Stomach smooth muscle (tissue), 2 donors: ENCODE measurements at regions not wholly inside any gene's neighbourhood (a gene's known extent, or its start where the extent isn't known, plus 50 kb on each side); places are given as distances from the start of the nearest gene placed in this dataset.

Source experiments
- H3K27ac ChIP-seq: one replicate; pipeline ENCODE4 v1.7.0; 2013; ENCODE audit warnings: mild to moderate bottlenecking, low read length, inconsistent platforms
- H3K27me3 ChIP-seq, 2 donors: one replicate each; pipeline ENCODE4 v1.7.0; 2013; ENCODE audit warnings: low read length in 2 of 2; ENCODE audit not compliant: insufficient read depth in 2 of 2, control insufficient read depth in 1 of 2
- H3K36me3 ChIP-seq, 2 donors: one replicate each; pipeline ENCODE4 v1.7.0; 2013; ENCODE audit warnings: low read length in 2 of 2; ENCODE audit not compliant: control insufficient read depth in 2 of 2, insufficient read depth in 2 of 2
- H3K4me1 ChIP-seq: one replicate; pipeline ENCODE4 v1.7.0; 2013; ENCODE audit warnings: low read length; ENCODE audit not compliant: control insufficient read depth, insufficient read depth
- H3K4me3 ChIP-seq, 2 donors: one replicate each; pipeline ENCODE4 v1.7.0; 2013; ENCODE audit warnings: low read length in 2 of 2
- H3K9ac ChIP-seq, 2 donors: one replicate each; pipeline ENCODE4 v1.7.0; 2013; ENCODE audit warnings: low read length in 2 of 2, mild to moderate bottlenecking in 1 of 2
- H3K9me3 ChIP-seq, 2 donors: one replicate each; pipeline ENCODE4 v1.7.0; 2013; ENCODE audit warnings: low read length in 2 of 2; ENCODE audit not compliant: control insufficient read depth in 2 of 2
- donor health status: healthy.
- donor health status: Pancreatic carcinoma.

- Histone ChIP-seq H3K4me3 (no peak overlapping the region), H3K27ac (no peak overlapping the region), H3K9ac (no peak overlapping the region), H3K9me3 (no peaks in the 10 kb centered on the region), H3K27me3 (peaks cover 31 to 34% of the 10 kb centered on the region in 2 donors), H3K36me3 (no peaks in the 10 kb centered on the region), H3K4me1 (peaks cover 7% of the 10 kb centered on the region)
Observed at GRCh38 chr16:86757704-86758040, 179.3 kb downstream of the FOXL1 start.

GRCh38 chr16:86758932-86759331 is 180.6 kb downstream of the FOXL1 start:
- Histone ChIP-seq H3K27me3 (peaks cover 36% of the 10 kb centered on the region in 2 donors), H3K4me3 (no peak overlapping the region)

GRCh38 chr16:86761111-86762031 is 183.0 kb downstream of the FOXL1 start:
- Histone ChIP-seq H3K9ac (no peak overlapping the region), H3K36me3 (no peaks in the 10 kb centered on the region), H3K27me3 (peaks cover 41 to 46% of the 10 kb centered on the region in 2 donors), H3K9me3 (peaks cover 2 to 8% of the 10 kb centered on the region in 2 donors), H3K4me3 (no peak overlapping the region), H3K27ac (no peak overlapping the region), H3K4me1 (peaks cover 7% of the 10 kb centered on the region)

More at GRCh38 chr16:86758932-86759331, 180.6 kb downstream of the FOXL1 start:
- Histone ChIP-seq H3K9me3 (no peaks in the 10 kb centered on the region), H3K27ac (no peak overlapping the region), H3K36me3 (no peaks in the 10 kb centered on the region), H3K4me1 (peaks cover 7% of the 10 kb centered on the region), H3K9ac (no peak overlapping the region)

DNA sequence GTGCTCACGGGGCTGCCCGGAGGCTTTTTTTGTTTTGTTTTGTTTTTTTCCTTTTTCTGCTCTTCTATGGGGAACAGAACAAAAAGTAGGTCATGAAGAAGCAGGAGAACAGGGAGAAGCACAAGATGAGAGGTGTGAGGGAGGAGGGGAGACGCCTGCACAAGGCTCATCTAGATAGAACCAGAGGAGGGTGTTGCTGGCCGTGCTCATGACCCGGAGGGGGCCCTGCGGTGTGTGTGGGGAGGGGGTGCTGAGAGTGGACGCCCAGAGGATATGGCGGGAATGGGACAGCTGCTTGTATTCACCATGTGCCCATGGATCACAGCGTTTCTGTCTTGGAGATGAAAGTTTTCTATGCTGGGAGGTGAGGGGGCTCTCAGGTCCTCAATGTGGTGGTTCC is 183.7 kb downstream of the FOXL1 start:
- peaks cover 7% of the 10 kb centered on the region for H3K4me1 ChIP-seq
- H3K36me3 ChIP-seq = no peaks in the 10 kb centered on the region
- no peak overlapping the region for H3K9ac ChIP-seq
- peaks cover 39 to 46% of the 10 kb centered on the region in 2 donors for H3K27me3 ChIP-seq
- H3K4me3 ChIP-seq = no peak overlapping the region
- peaks cover 2 to 8% of the 10 kb centered on the region in 2 donors for H3K9me3 ChIP-seq
- H3K27ac ChIP-seq = no peak overlapping the region

DNA sequence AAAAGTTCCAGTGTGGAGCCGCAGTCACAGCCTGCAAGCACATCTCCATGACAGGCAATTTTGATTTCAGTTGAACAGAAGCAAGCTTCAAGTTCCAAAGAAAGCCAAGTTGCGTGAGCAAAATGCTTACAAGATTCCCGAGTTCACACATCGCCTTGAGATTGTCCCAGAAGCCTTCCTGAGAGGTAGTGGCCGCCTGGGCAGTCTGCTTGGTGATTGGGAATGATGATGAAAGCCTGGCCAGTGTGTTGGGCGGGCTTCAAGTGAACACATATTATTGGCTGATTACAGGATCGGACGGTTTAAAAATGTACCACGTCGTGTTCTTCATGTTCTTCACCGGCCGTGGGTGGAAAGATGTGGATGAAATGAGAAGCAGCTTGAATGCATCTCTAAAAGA is 185.5 kb downstream of the FOXL1 start:
- peaks cover 38 to 42% of the 10 kb centered on the region in 2 donors for H3K27me3 ChIP-seq
- H3K4me1 ChIP-seq = peaks cover 7% of the 10 kb centered on the region
- H3K9me3 ChIP-seq = peaks cover 2 to 8% of the 10 kb centered on the region in 2 donors
- H3K4me3 ChIP-seq = no peak overlapping the region
- H3K9ac ChIP-seq = no peak overlapping the region
- no peaks in the 10 kb centered on the region for H3K36me3 ChIP-seq
- no peak overlapping the region for H3K27ac ChIP-seq

GRCh38 chr16:86764551-86764950 is 186.2 kb downstream of the FOXL1 start:
- Histone ChIP-seq H3K27ac (no peak overlapping the region), H3K4me3 (no peak overlapping the region), H3K9me3 (peaks cover 2 to 8% of the 10 kb centered on the region in 2 donors), H3K4me1 (peaks cover 7% of the 10 kb centered on the region), H3K36me3 (no peaks in the 10 kb centered on the region), H3K27me3 (peaks cover 42% of the 10 kb centered on the region in 2 donors), H3K9ac (no peak overlapping the region)

GRCh38 chr16:86765389-86766026 is 187.2 kb downstream of the FOXL1 start:
- Histone ChIP-seq H3K4me3 (no peak overlapping the region), H3K9ac (no peak overlapping the region), H3K36me3 (no peaks in the 10 kb centered on the region), H3K27me3 (peaks cover 38 to 40% of the 10 kb centered on the region in 2 donors), H3K9me3 (peaks cover 2 to 8% of the 10 kb centered on the region in 2 donors), H3K4me1 (peaks cover 7% of the 10 kb centered on the region), H3K27ac (no peak overlapping the region)

DNA sequence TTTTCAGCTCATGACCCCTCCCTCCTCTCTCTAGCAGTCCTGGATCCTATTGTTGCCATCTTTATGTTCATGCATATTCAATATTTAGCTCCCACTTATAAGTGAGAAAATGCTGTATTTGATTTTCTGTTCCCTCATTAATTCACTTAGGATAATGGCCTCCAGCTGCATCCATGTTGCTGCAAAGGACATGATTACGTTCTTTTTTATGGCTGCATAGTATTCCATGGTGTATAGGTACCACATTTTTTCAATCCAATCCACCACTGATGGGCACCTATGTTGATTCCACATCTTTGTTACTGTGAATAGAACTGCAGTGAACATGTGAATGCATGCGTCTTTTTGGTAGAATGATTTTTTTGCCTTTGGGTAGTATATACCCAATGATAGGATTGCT is 188.4 kb downstream of the FOXL1 start:
- peaks cover 1% of the 10 kb centered on the region for H3K4me1 ChIP-seq
- no peak overlapping the region for H3K4me3 ChIP-seq
- H3K27ac ChIP-seq = no peak overlapping the region
- H3K27me3 ChIP-seq = peaks cover 27 to 30% of the 10 kb centered on the region in 2 donors
- peaks cover 2 to 8% of the 10 kb centered on the region in 2 donors for H3K9me3 ChIP-seq
- H3K36me3 ChIP-seq = no peaks in the 10 kb centered on the region
- no peak overlapping the region for H3K9ac ChIP-seq

DNA sequence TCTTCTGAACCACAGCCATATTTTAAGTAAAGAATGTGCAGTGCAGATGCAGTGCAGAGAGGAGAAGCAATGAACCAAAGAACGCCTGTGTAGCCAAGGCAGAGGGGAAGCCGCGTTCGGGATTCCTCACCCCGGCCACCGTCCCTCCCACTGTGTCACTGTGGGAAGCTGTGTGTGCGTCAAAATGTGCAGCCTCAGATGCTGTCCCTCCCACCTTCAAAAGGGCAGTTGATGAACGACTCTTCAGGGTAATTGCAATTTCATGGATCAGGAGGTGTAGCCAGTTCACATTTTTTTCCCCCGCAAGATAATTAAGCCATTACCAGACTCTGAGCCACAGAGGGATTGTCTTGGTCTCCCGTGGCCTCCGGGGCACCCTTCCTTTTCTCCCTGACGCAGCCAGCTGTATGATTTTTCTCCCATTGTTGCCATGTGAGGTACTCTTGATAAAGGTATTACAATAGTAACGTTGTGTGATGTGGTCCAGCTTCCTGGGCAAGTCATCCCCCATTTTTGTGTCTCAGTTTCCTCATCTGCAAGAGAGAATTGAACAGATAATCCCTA is 190.0 kb downstream of the FOXL1 start:
- H3K4me1 ChIP-seq = peaks cover 2% of the 10 kb centered on the region
- H3K27me3 ChIP-seq = peaks cover 16 to 25% of the 10 kb centered on the region in 2 donors
- H3K27ac ChIP-seq = no peak overlapping the region
- no peak overlapping the region for H3K4me3 ChIP-seq
- no peaks in the 10 kb centered on the region for H3K36me3 ChIP-seq
- no peak overlapping the region for H3K9ac ChIP-seq
- peaks cover 2 to 8% of the 10 kb centered on the region in 2 donors for H3K9me3 ChIP-seq

DNA sequence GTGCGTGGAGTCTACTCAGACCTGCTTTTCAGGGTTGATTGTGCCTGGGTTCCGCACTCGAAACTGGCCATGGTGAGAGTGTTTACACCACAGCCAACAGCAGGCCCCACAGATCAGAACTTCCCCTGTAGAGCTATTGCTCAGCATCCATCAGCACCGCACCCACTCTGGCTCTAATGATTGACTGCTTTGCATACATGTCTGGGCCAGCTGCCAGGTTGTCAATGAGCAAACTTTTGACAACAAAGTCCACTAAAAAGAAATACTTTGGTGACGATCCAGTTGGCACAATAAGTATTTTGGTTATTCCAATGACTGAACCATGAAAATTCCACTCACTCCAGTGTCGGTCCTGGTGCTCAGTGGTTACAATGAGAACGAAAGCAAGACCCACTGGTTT is 190.7 kb downstream of the FOXL1 start:
- Histone ChIP-seq H3K4me1 (peaks cover 2% of the 10 kb centered on the region), H3K4me3 (no peak overlapping the region), H3K36me3 (no peaks in the 10 kb centered on the region), H3K27me3 (peaks cover 16 to 22% of the 10 kb centered on the region in 2 donors), H3K9me3 (peaks cover 2 to 8% of the 10 kb centered on the region in 2 donors), H3K27ac (no peak overlapping the region), H3K9ac (no peak overlapping the region)
